ENCODE measurements at regions not wholly inside any gene's neighbourhood (a gene's known extent, or its start where the extent isn't known, plus 50 kb on each side); places are given as distances from the start of the nearest gene placed in this dataset.

DNA sequence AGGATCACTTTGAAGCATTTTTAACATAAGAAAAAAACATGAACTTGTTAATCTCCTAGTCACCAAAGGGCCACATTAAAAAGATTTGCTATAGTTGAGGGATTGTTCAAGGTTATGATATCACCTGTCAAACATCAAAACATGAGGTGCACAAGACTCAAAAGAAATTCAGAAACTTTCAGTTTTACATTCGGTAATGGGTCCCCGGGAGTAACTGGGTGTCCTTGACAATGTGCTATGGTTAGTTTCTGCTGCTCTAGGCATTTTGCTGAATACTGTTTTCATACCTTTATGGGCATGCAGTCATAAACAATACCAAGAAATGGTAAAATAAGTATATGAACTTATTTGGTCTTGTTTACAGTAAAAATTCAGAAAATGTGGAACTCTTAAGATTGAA lies 92.8 kb upstream of the EDIL3 start:
- no peaks in the 10 kb centered on the region for H3K36me3 Mint-ChIP-seq
- H3K27ac ChIP-seq (ENCODE audit: insufficient read depth, low read length, poor library complexity, severe bottlenecking) = no peak overlapping the region
- H3K36me3 ChIP-seq (ENCODE audit: control insufficient read depth, insufficient read depth, low read length) = no peaks in the 10 kb centered on the region
- peaks cover 0 to 16% (median 9%) of the 10 kb centered on the region in 7 donors for H3K9me3 Mint-ChIP-seq
- ATAC-seq (ENCODE audit: low read depth in 2 of 2) = no peak
- H3K4me3 ChIP-seq (ENCODE audit: low read depth, low read length) = no peak overlapping the region
- no peaks in the 10 kb centered on the region for H3K9me3 ChIP-seq (ENCODE audit: control insufficient read depth in 2 of 2, low read length in 2 of 2)
- no peaks in the 10 kb centered on the region for H3K27me3 Mint-ChIP-seq
- no peak overlapping the region for H3K4me3 Mint-ChIP-seq
- no peak for DNase-seq
- H3K4me1 Mint-ChIP-seq = no peaks in the 10 kb centered on the region
- H3K27ac Mint-ChIP-seq = no peak overlapping the region
- H3K4me1 ChIP-seq (ENCODE audit: control insufficient read depth, insufficient read depth, low read length, poor library complexity, severe bottlenecking) = no peaks in the 10 kb centered on the region
- H3K27me3 ChIP-seq (ENCODE audit: control insufficient read depth, insufficient read depth, low read length) = no peaks in the 10 kb centered on the region

DNA sequence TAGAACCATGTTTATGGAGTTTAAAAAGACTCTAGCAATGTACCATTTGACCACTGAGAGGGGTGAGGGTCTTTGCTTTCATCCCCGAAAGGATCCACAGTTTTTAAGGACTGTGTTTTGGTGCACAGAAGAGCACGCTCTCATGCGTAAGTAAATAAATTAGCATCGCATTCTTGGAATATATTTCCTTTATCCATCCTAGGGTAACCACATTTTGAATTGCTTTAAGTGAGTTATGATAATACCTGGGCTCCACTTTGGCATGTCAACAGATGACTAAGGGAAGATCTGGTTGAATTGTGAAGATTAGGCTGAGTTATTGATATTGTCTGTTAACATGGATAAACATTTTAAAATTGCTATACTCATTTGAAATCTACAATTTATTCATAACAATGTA lies 89.4 kb upstream of the EDIL3 start:
- Histone ChIP-seq H3K27me3 (ENCODE audit: control insufficient read depth, insufficient read depth, low read length) (no peaks in the 10 kb centered on the region), H3K27ac (ENCODE audit: insufficient read depth, low read length, poor library complexity, severe bottlenecking) (no peak overlapping the region), H3K4me1 (ENCODE audit: control insufficient read depth, insufficient read depth, low read length, poor library complexity, severe bottlenecking) (no peaks in the 10 kb centered on the region), H3K4me3 (ENCODE audit: low read depth, low read length) (no peak overlapping the region), H3K9me3 (ENCODE audit: control insufficient read depth in 2 of 2, low read length in 2 of 2) (no peaks in the 10 kb centered on the region), H3K36me3 (ENCODE audit: control insufficient read depth, insufficient read depth, low read length) (no peaks in the 10 kb centered on the region)
- ATAC-seq (ENCODE audit: low read depth in 2 of 2) (no peak), DNase-seq (no peak)
- H3K27ac Mint-ChIP-seq = no peak overlapping the region
- H3K36me3 Mint-ChIP-seq = no peaks in the 10 kb centered on the region
- no peaks in the 10 kb centered on the region for H3K27me3 Mint-ChIP-seq
- no peaks in the 10 kb centered on the region for H3K4me1 Mint-ChIP-seq
- no peak overlapping the region for H3K4me3 Mint-ChIP-seq
- peaks cover 2 to 27% (median 9%) of the 10 kb centered on the region in 7 donors for H3K9me3 Mint-ChIP-seq

DNA sequence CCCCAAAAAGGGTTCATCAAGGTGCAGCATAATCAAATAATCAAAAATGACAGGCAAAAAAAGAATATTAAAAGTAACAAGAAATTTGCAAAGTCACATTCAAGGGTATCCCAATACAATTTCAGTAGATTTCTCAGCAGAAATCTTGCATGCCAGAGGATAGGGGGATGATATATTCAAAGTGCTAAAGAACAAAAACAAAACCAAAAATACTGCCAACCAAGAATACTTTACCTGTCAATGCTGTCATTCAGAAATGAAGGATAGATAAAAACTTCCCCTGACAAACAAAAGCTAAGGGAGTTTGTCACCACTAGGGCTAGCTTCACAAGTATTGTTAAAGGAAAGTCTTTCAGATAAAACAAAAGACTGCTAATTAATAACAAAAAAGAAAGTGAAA lies 68.7 kb upstream of the EDIL3 start:
- peaks cover 4 to 6% of the 10 kb centered on the region in 2 experiments for H3K9me3 ChIP-seq (ENCODE audit: control insufficient read depth in 2 of 2, low read length in 2 of 2)
- Mint-ChIP-seq H3K4me3 (no peak overlapping the region), H3K36me3 (no peaks in the 10 kb centered on the region), H3K27me3 (no peaks in the 10 kb centered on the region), H3K27ac (no peak overlapping the region), H3K4me1 (no peaks in the 10 kb centered on the region), H3K9me3 (peaks cover 1 to 29% (median 5%) of the 10 kb centered on the region in 7 donors)
- H3K27me3 ChIP-seq (ENCODE audit: control insufficient read depth, insufficient read depth, low read length) = no peaks in the 10 kb centered on the region
- DNase-seq = no peak
- no peaks in the 10 kb centered on the region for H3K36me3 ChIP-seq (ENCODE audit: control insufficient read depth, insufficient read depth, low read length)
- no peak overlapping the region for H3K4me3 ChIP-seq (ENCODE audit: low read depth, low read length)
- no peaks in the 10 kb centered on the region for H3K4me1 ChIP-seq (ENCODE audit: control insufficient read depth, insufficient read depth, low read length, poor library complexity, severe bottlenecking)
- no peak for ATAC-seq (ENCODE audit: low read depth in 2 of 2)
- H3K27ac ChIP-seq (ENCODE audit: insufficient read depth, low read length, poor library complexity, severe bottlenecking) = no peak overlapping the region

DNA sequence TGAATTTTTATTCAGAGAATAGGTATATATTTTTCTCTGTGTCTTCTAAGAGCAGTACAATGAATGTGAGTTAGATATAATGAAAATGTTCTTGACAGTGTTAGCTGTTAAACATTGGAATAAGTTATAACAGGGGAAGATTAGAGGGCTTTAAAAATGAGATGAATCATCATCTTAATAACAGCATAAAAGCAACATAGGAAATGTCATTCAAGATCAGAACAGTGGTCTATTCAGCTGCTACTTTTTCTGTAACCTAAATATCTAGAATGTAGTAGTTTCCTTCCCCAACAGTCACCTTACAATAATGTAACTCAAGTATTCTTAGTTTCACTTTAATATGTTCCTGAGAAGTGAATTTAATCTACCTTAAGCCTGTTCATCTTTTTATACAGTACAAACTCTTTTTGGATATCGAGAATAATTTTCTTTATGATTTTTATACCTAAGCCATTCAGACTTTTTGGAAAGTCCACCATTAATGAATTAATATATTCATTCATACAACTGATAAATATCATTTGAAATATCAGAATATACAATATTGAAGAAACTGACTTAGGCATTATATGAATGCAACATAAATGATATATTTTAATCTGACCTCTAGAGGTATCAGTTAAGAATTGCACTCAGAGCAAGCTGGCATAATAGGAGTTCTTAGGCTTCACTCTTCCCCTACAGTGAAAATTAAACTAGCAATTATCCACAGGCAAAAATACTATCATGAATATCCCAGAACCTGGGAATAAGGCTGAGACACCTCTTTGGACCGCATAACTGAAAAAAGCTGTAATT lies 66.1 kb upstream of the EDIL3 start:
- Mint-ChIP-seq H3K27ac (no peak overlapping the region), H3K27me3 (no peaks in the 10 kb centered on the region), H3K9me3 (peaks cover 2 to 31% (median 9%) of the 10 kb centered on the region in 7 donors), H3K4me1 (no peaks in the 10 kb centered on the region), H3K4me3 (no peak overlapping the region), H3K36me3 (no peaks in the 10 kb centered on the region)
- ATAC-seq (ENCODE audit: low read depth in 2 of 2) = no peak
- Histone ChIP-seq H3K4me3 (ENCODE audit: low read depth, low read length) (no peak overlapping the region), H3K27ac (ENCODE audit: insufficient read depth, low read length, poor library complexity, severe bottlenecking) (no peak overlapping the region), H3K9me3 (ENCODE audit: control insufficient read depth in 2 of 2, low read length in 2 of 2) (peaks cover 4 to 6% of the 10 kb centered on the region in 2 experiments), H3K27me3 (ENCODE audit: control insufficient read depth, insufficient read depth, low read length) (no peaks in the 10 kb centered on the region), H3K36me3 (ENCODE audit: control insufficient read depth, insufficient read depth, low read length) (no peaks in the 10 kb centered on the region), H3K4me1 (ENCODE audit: control insufficient read depth, insufficient read depth, low read length, poor library complexity, severe bottlenecking) (no peaks in the 10 kb centered on the region)
- no peak for DNase-seq

DNA sequence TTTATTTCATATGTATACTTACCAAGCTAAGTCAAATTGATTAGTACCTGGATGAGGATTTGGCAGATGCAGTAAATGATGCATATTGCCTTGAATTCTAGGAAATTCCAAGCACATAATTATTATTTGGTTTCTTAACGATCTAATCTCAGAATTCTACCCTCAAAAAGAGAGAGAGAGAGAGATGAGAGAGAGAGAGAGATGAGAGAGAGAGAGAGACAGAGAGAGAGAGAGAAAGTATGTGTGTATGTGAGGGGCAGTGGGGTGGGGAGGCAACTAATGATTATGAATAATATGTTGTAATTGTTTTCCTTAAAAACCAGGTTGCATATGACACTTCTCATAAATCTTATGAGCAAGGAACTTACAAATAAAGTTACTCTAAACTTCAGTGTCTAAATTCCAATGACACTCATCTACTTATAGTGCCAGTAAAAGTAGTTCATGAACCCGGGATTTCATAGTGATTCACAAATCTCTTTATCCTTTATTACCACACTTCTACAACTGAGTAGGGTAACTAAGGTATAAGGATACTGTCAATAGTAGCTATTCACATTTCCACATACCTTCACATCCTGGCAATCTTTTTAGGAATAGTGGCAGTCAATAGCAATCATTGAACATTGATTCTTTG lies 60.5 kb upstream of the EDIL3 start:
- Mint-ChIP-seq H3K36me3 (no peaks in the 10 kb centered on the region), H3K4me3 (no peak overlapping the region), H3K4me1 (no peaks in the 10 kb centered on the region), H3K27me3 (no peaks in the 10 kb centered on the region), H3K9me3 (peaks cover 2 to 16% (median 6%) of the 10 kb centered on the region in 7 donors), H3K27ac (no peak overlapping the region)
- DNase-seq (no peak), ATAC-seq (ENCODE audit: low read depth in 2 of 2) (no peak)
- no peaks in the 10 kb centered on the region for H3K27me3 ChIP-seq (ENCODE audit: control insufficient read depth, insufficient read depth, low read length)
- no peaks in the 10 kb centered on the region for H3K36me3 ChIP-seq (ENCODE audit: control insufficient read depth, insufficient read depth, low read length)
- no peaks in the 10 kb centered on the region for H3K4me1 ChIP-seq (ENCODE audit: control insufficient read depth, insufficient read depth, low read length, poor library complexity, severe bottlenecking)
- no peak overlapping the region for H3K27ac ChIP-seq (ENCODE audit: insufficient read depth, low read length, poor library complexity, severe bottlenecking)
- no peaks in the 10 kb centered on the region for H3K9me3 ChIP-seq (ENCODE audit: control insufficient read depth in 2 of 2, low read length in 2 of 2)
- no peak overlapping the region for H3K4me3 ChIP-seq (ENCODE audit: low read depth, low read length)

DNA sequence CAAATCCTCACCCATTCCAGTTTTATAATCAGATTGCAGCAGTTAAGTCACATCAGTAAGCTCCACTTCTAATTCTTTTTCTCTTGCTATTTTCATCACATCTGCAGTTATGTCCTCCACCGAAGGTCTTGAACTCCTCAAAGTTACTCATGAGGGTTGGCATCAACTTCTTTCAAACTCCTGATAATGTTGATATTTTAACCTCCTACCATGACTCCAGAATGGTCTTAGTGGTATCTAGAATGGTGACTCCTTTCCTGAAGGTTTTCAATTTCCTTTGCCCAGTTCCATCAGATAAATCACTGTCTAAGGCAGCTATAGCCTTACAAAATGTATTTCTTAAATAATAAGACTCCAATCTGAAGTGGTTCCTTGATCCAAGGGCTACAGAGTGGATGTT lies 53.8 kb upstream of the EDIL3 start:
- H3K9me3 ChIP-seq (ENCODE audit: control insufficient read depth in 2 of 2, low read length in 2 of 2) = no peaks in the 10 kb centered on the region
- H3K27me3 ChIP-seq (ENCODE audit: control insufficient read depth, insufficient read depth, low read length) = no peaks in the 10 kb centered on the region
- Mint-ChIP-seq H3K4me1 (no peaks in the 10 kb centered on the region), H3K9me3 (peaks cover 0 to 11% (median 4%) of the 10 kb centered on the region in 7 donors), H3K27ac (no peak overlapping the region), H3K4me3 (no peak overlapping the region), H3K36me3 (no peaks in the 10 kb centered on the region), H3K27me3 (no peaks in the 10 kb centered on the region)
- H3K27ac ChIP-seq (ENCODE audit: insufficient read depth, low read length, poor library complexity, severe bottlenecking) = no peak overlapping the region
- H3K36me3 ChIP-seq (ENCODE audit: control insufficient read depth, insufficient read depth, low read length) = no peaks in the 10 kb centered on the region
- H3K4me3 ChIP-seq (ENCODE audit: low read depth, low read length) = no peak overlapping the region
- DNase-seq (no peak), ATAC-seq (ENCODE audit: low read depth in 2 of 2) (no peak)
- H3K4me1 ChIP-seq (ENCODE audit: control insufficient read depth, insufficient read depth, low read length, poor library complexity, severe bottlenecking) = no peaks in the 10 kb centered on the region

DNA sequence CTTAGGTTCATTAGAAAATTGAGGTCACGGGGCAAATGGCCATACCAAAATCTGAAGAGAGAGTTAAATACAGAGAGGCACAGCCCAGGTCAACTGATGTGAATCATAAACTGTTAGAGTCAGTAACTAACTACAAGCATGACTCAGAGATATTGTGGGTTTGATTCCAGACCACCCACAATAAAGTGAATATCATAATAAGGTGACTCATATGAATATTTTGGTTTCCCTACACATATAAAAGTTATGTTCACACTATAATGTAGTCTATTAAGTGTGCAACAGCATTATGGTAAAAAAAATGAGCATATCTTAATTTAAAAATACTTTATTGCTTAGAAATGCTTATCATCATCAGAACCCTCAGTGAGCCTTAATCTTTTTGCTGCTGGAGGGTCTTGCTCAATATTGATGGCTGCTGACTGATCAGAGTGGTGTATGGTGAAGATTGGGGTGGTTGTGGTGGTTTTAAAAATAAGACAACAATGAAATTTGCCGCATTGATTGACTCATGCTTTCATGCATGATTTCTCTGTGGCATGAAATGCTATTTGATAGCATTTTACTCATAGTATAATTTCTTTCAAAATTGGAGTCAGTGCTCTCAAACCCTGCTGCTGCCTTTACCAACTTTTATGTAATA lies 53.1 kb upstream of the EDIL3 start:
- H3K27me3 Mint-ChIP-seq = no peaks in the 10 kb centered on the region
- no peak for DNase-seq
- H3K27ac Mint-ChIP-seq = no peak overlapping the region
- no peaks in the 10 kb centered on the region for H3K4me1 Mint-ChIP-seq
- no peaks in the 10 kb centered on the region for H3K9me3 ChIP-seq (ENCODE audit: control insufficient read depth in 2 of 2, low read length in 2 of 2)
- H3K4me3 Mint-ChIP-seq = no peak overlapping the region
- no peaks in the 10 kb centered on the region for H3K36me3 ChIP-seq (ENCODE audit: control insufficient read depth, insufficient read depth, low read length)
- no peaks in the 10 kb centered on the region for H3K36me3 Mint-ChIP-seq
- no peaks in the 10 kb centered on the region for H3K27me3 ChIP-seq (ENCODE audit: control insufficient read depth, insufficient read depth, low read length)
- H3K4me3 ChIP-seq (ENCODE audit: low read depth, low read length) = no peak overlapping the region
- peaks cover 0 to 12% (median 4%) of the 10 kb centered on the region in 7 donors for H3K9me3 Mint-ChIP-seq
- H3K4me1 ChIP-seq (ENCODE audit: control insufficient read depth, insufficient read depth, low read length, poor library complexity, severe bottlenecking) = no peaks in the 10 kb centered on the region
- H3K27ac ChIP-seq (ENCODE audit: insufficient read depth, low read length, poor library complexity, severe bottlenecking) = no peak overlapping the region
- no peak for ATAC-seq (ENCODE audit: low read depth in 2 of 2)
